ENCODE measurements at regions not wholly inside any gene's neighbourhood (a gene's known extent, or its start where the extent isn't known, plus 50 kb on each side); places are given as distances from the start of the nearest gene placed in this dataset.

DNA sequence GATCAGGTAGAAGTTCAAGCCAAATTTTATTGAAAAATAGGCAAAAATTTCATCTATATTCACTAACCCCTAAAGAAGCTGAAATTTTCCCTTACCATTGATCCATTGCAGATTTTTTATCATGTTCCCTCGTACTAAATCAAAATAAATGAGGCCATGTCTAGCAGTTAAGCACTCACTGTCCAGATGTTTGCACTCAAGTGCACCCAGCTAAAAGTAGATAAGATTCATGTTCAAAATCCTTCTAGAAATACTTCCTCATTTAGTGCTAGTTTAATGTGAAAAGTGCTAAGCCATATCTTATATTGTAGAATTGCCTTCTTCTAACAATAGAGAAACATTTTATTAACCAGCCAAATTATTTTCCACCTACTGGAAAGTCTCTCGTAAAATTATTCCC lies 164.7 kb upstream of the UBE2E2 start:
- H3K4me1 ChIP-seq = peaks cover 25% of the 10 kb centered on the region
- no peak overlapping the region for H3K4me3 ChIP-seq
- no peak overlapping the region for H3K27ac ChIP-seq
- ATAC-seq = no peak
- no peak for DNase-seq
- no peaks in the 10 kb centered on the region for H3K36me3 ChIP-seq
- H3K27me3 ChIP-seq (ENCODE audit: low read depth) = no peaks in the 10 kb centered on the region
- no peak for TF ChIP-seq CTCF (IDR thresholded peaks at IDR 0.05)
- intact Hi-C loops (cut with DNase I) = no loop called here
- H3K9me3 ChIP-seq = no peaks in the 10 kb centered on the region

GRCh38 chr3:23041918-23042696 lies 161.0 kb upstream of the UBE2E2 start:
- intact Hi-C loops (cut with DNase I) = no loop called here
- peak; percentile 46 to 61 for ATAC-seq
- TF ChIP-seq CTCF (IDR thresholded peaks at IDR 0.05) = no peak

DNA sequence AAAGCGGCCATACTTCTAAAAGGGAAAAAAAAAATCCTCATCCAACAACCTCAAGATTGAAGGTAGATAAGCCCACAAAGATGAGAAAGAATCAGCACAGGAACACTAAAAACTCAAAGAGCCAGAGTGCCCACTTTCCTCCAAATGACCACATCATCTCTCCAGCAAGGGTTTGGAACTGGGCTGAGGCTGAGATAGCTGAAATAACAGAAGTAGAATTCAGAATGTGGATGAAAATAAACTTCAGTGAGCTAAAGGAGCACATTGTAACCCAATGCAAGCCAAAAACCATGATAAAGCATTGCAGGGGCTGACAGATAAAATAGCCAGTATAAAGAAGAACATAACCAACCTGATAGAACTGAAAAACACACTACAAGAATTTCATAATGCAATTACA lies 158.7 kb upstream of the UBE2E2 start:
- ATAC-seq (no peak), DNase-seq (no peak)
- Histone ChIP-seq H3K4me3 (no peak overlapping the region), H3K36me3 (no peaks in the 10 kb centered on the region), H3K27ac (no peak overlapping the region), H3K27me3 (ENCODE audit: low read depth) (no peaks in the 10 kb centered on the region), H3K4me1 (no peaks in the 10 kb centered on the region), H3K9me3 (peaks cover 17% of the 10 kb centered on the region)
- no peak for TF ChIP-seq CTCF (IDR thresholded peaks at IDR 0.05)
- intact Hi-C loops (cut with DNase I) = no loop called here

More at GRCh38 chr3:23041918-23042696, 161.0 kb upstream of the UBE2E2 start:
- no peak for DNase-seq
- H3K4me3 ChIP-seq = no peak overlapping the region
- no peaks in the 10 kb centered on the region for H3K27me3 ChIP-seq (ENCODE audit: low read depth)
- peaks cover 21% of the 10 kb centered on the region for H3K4me1 ChIP-seq
- H3K9me3 ChIP-seq = peaks cover 13% of the 10 kb centered on the region
- H3K27ac ChIP-seq = no peak overlapping the region
- H3K36me3 ChIP-seq = no peaks in the 10 kb centered on the region

GRCh38 chr3:23046536-23046935 lies 156.6 kb upstream of the UBE2E2 start:
- no peak for TF ChIP-seq CTCF (IDR thresholded peaks at IDR 0.05)
- no peak overlapping the region for H3K27ac ChIP-seq
- intact Hi-C loops (cut with DNase I) = no loop called here
- H3K4me3 ChIP-seq = no peak overlapping the region
- H3K4me1 ChIP-seq = peaks cover 5% of the 10 kb centered on the region
- peaks cover 17% of the 10 kb centered on the region for H3K9me3 ChIP-seq
- H3K27me3 ChIP-seq (ENCODE audit: low read depth) = no peaks in the 10 kb centered on the region
- DNase-seq (no peak), ATAC-seq (no peak)
- no peaks in the 10 kb centered on the region for H3K36me3 ChIP-seq

- peaks cover 15% of the 10 kb centered on the region for H3K4me1 ChIP-seq
- no peak overlapping the region for H3K27ac ChIP-seq
- ATAC-seq (peak; percentile 57 to 86), DNase-seq (no peak)
- intact Hi-C loops (cut with DNase I) = no loop called here
- TF ChIP-seq CTCF (IDR thresholded peaks at IDR 0.05) = no peak
- no peak overlapping the region for H3K4me3 ChIP-seq
- no peaks in the 10 kb centered on the region for H3K27me3 ChIP-seq (ENCODE audit: low read depth)
- peaks cover 7% of the 10 kb centered on the region for H3K9me3 ChIP-seq
- no peaks in the 10 kb centered on the region for H3K36me3 ChIP-seq
Observed at GRCh38 chr3:23051240-23052140, 151.6 kb upstream of the UBE2E2 start.
